HEK293 (cell line): ENCODE measurements at regions not wholly inside any gene's neighbourhood (a gene's known extent, or its start where the extent isn't known, plus 50 kb on each side); places are given as distances from the start of the nearest gene placed in this dataset.

ENCODE experiments used
- CTCF ChIA-PET: fragments of 350-600 bp; formaldehyde crosslinking; extraction: SDS; loops from one replicate; lab custom pipeline; 2021; ENCODE audit warnings: antibody characterized with exemption; lab: Yijun Ruan, JAX
- POLR2A ChIA-PET: fragments of 300-600 bp; formaldehyde crosslinking; extraction: SDS; loops from one replicate; lab custom pipeline; 2020; ENCODE audit warnings: antibody characterized with exemption, inconsistent platforms; lab: Yijun Ruan, JAX
- H3K27ac ChIP-seq: fragments of 200-500 bp; sonication (Bioruptor generic); 2 replicates; pipeline ENCODE4 v1.5.1; 2014; ENCODE audit warnings: low read depth, low read length, control low read depth, inconsistent platforms; ENCODE audit errors: extremely low read depth
- H3K36me3 ChIP-seq, 2 experiments: fragments of 200-500 bp in 1 of 2; sonication (Bioruptor generic) in 1 of 2; 1 replicate in 1 of 2; 2 replicates in 1 of 2; pipeline ENCODE4 v1.5.1; 2014 to 2017; ENCODE audit warnings: inconsistent platforms in 2 of 2, low read length in 2 of 2; ENCODE audit not compliant: control insufficient read depth in 2 of 2, insufficient read depth in 1 of 2
- H3K4me1 ChIP-seq: fragments of 200-500 bp; sonication (Bioruptor generic); 2 replicates; pipeline ENCODE4 v1.5.1; 2014; ENCODE audit warnings: mild to moderate bottlenecking, low read length, inconsistent platforms; ENCODE audit not compliant: control insufficient read depth, insufficient read depth
- H3K4me3 ChIP-seq: 2 replicates; pipeline ENCODE4 v1.5.1; 2011; ENCODE audit warnings: low read depth, mild to moderate bottlenecking, control low read depth, low read length, moderate library complexity
- H3K9me3 ChIP-seq: fragments of 200-500 bp; sonication (Bioruptor generic); 2 replicates; pipeline ENCODE4 v1.5.1; 2014; ENCODE audit warnings: low read depth, low read length, inconsistent platforms; ENCODE audit not compliant: control insufficient read depth, insufficient read depth
- BCL11B ChIP-seq: fragments of 450-650 bp; formaldehyde crosslinking; IDR thresholded peaks from 2 replicates; pipeline ENCODE4 v1.5.1; 2016; ENCODE audit warnings: low read depth, missing biosample characterization, missing genetic modification characterization
- IKZF3 ChIP-seq: fragments of 450-650 bp; IDR thresholded peaks from 2 replicates; pipeline ENCODE4 v1.5.0; 2018; ENCODE audit warnings: missing biosample characterization, mild to moderate bottlenecking, missing genetic modification characterization, moderate library complexity
- PRDM6 ChIP-seq: fragments of 450-650 bp; formaldehyde crosslinking; IDR thresholded peaks from 2 replicates; pipeline ENCODE4 v1.5.1; 2017; ENCODE audit warnings: missing biosample characterization, missing genetic modification characterization
- SETDB1 ChIP-seq: IDR thresholded peaks from one replicate; pipeline ENCODE4 v1.6.1; 2017; ENCODE audit warnings: mild to moderate bottlenecking, low read length, moderate library complexity, mixed read lengths; ENCODE audit not compliant: insufficient read length
- TCF7L2 ChIP-seq: IDR thresholded peaks from 2 replicates; pipeline ENCODE4 v1.6.1; 2011; ENCODE audit warnings: low read depth, mild to moderate bottlenecking, inconsistent platforms, low read length, moderate library complexity, borderline replicate concordance
- WT1 ChIP-seq: fragments of 450-650 bp; formaldehyde crosslinking; IDR thresholded peaks from 2 replicates; pipeline ENCODE4 v1.5.1; 2016; ENCODE audit warnings: missing biosample characterization, missing genetic modification characterization
- YY2 ChIP-seq: fragments of 450-650 bp; formaldehyde crosslinking; IDR thresholded peaks from 2 replicates; pipeline ENCODE4 v1.5.1; 2016; ENCODE audit warnings: missing biosample characterization, missing genetic modification characterization
- ZBTB17 ChIP-seq: fragments of 450-650 bp; formaldehyde crosslinking; IDR thresholded peaks from 2 replicates; pipeline ENCODE4 v1.5.1; 2016; ENCODE audit warnings: missing biosample characterization, missing genetic modification characterization
- ZNF112 ChIP-seq: fragments of 450-650 bp; formaldehyde crosslinking; IDR thresholded peaks from 2 replicates; pipeline ENCODE4 v1.5.0; 2017; ENCODE audit warnings: missing biosample characterization, missing genetic modification characterization
- ZNF140 ChIP-seq: fragments of 450-650 bp; formaldehyde crosslinking; IDR thresholded peaks from 2 replicates; pipeline ENCODE4 v1.5.1; 2016; ENCODE audit warnings: missing biosample characterization, missing genetic modification characterization
- ZNF18 ChIP-seq: fragments of 450-650 bp; formaldehyde crosslinking; IDR thresholded peaks from 2 replicates; pipeline ENCODE4 v1.5.1; 2016; ENCODE audit warnings: missing biosample characterization, missing genetic modification characterization
- ZNF239 ChIP-seq: fragments of 450-650 bp; formaldehyde crosslinking; IDR thresholded peaks from 2 replicates; pipeline ENCODE4 v1.5.1; 2016; ENCODE audit warnings: missing biosample characterization, missing genetic modification characterization
- ZNF324 ChIP-seq: fragments of 450-650 bp; formaldehyde crosslinking; IDR thresholded peaks from 2 replicates; pipeline ENCODE4 v1.5.1; 2016; ENCODE audit warnings: missing biosample characterization, missing genetic modification characterization
- ZNF426 ChIP-seq: fragments of 450-650 bp; formaldehyde crosslinking; IDR thresholded peaks from 2 replicates; pipeline ENCODE4 v1.5.1; 2017; ENCODE audit warnings: missing biosample characterization, missing genetic modification characterization, mild to moderate bottlenecking, inconsistent platforms, moderate library complexity
- ZNF473 ChIP-seq: fragments of 450-650 bp; formaldehyde crosslinking; IDR thresholded peaks from 2 replicates; pipeline ENCODE4 v1.5.1; 2017; ENCODE audit warnings: missing biosample characterization, missing genetic modification characterization
- ZNF530 ChIP-seq: fragments of 450-650 bp; formaldehyde crosslinking; IDR thresholded peaks from 2 replicates; pipeline ENCODE4 v1.5.1; 2016; ENCODE audit warnings: low read depth, missing biosample characterization, missing genetic modification characterization
- ZNF548 ChIP-seq: fragments of 450-650 bp; formaldehyde crosslinking; IDR thresholded peaks from 2 replicates; pipeline ENCODE4 v1.5.1; 2016; ENCODE audit warnings: missing biosample characterization, missing genetic modification characterization
- ZNF555 ChIP-seq: fragments of 450-650 bp; formaldehyde crosslinking; conservative IDR thresholded peaks from 2 replicates; pipeline ENCODE4 v1.5.1; 2017; ENCODE audit warnings: missing biosample characterization, mild to moderate bottlenecking, missing genetic modification characterization, inconsistent platforms
- ZNF623 ChIP-seq: fragments of 450-650 bp; formaldehyde crosslinking; IDR thresholded peaks from 2 replicates; pipeline ENCODE4 v1.5.1; 2016; ENCODE audit warnings: missing biosample characterization, missing genetic modification characterization
- ZNF624 ChIP-seq: fragments of 450-650 bp; formaldehyde crosslinking; IDR thresholded peaks from 2 replicates; pipeline ENCODE4 v1.5.1; 2017; ENCODE audit warnings: missing biosample characterization, missing genetic modification characterization
- ZNF664 ChIP-seq: fragments of 450-650 bp; formaldehyde crosslinking; IDR thresholded peaks from 2 replicates; pipeline ENCODE4 v1.5.1; 2016; ENCODE audit warnings: missing biosample characterization, missing genetic modification characterization
- ZNF677 ChIP-seq: fragments of 450-650 bp; IDR thresholded peaks from 2 replicates; pipeline ENCODE4 v1.5.0; 2018; ENCODE audit warnings: missing biosample characterization, mild to moderate bottlenecking, missing genetic modification characterization, moderate library complexity
- ZNF707 ChIP-seq: fragments of 450-650 bp; formaldehyde crosslinking; IDR thresholded peaks from 2 replicates; pipeline ENCODE4 v1.5.1; 2016; ENCODE audit warnings: missing biosample characterization, missing genetic modification characterization
- ZSCAN16 ChIP-seq: fragments of 450-650 bp; formaldehyde crosslinking; IDR thresholded peaks from 2 replicates; pipeline ENCODE4 v1.5.1; 2016; ENCODE audit warnings: missing biosample characterization, missing genetic modification characterization
- TF ChIP-seq, protein P1 (sequence below): fragments of 450-650 bp; formaldehyde crosslinking; IDR thresholded peaks from 2 replicates; pipeline ENCODE4 v1.5.1; 2017; ENCODE audit warnings: missing biosample characterization, missing genetic modification characterization
- TF ChIP-seq, protein P2 (sequence below): fragments of 450-650 bp; formaldehyde crosslinking; IDR thresholded peaks from 2 replicates; pipeline ENCODE4 v1.5.1; 2016; ENCODE audit warnings: missing biosample characterization, missing genetic modification characterization
- TF ChIP-seq, protein P3 (sequence below): fragments of 450-650 bp; formaldehyde crosslinking; IDR thresholded peaks from 2 replicates; pipeline ENCODE4 v1.5.1; 2016; ENCODE audit warnings: missing biosample characterization, missing genetic modification characterization

GRCh38 chr17:6924208-6924607 is 71.6 kb upstream of the ALOX12 start:
- H3K4me1 ChIP-seq = no peaks in the 10 kb centered on the region
- H3K9me3 ChIP-seq = no peaks in the 10 kb centered on the region
- ChIA-PET POLR2A (no interaction called here), CTCF (interaction anchor here (0.6 to 0.7 kb wide), 2 partner anchors 30 to 85 kb away, joined by 3 read pairs; no protein-coding TSS in a partner anchor)
- H3K4me3 ChIP-seq = no peak overlapping the region
- H3K27ac ChIP-seq = no peak overlapping the region
- H3K36me3 ChIP-seq = no peaks in the 10 kb centered on the region; a peak in 1 of 3 replicates
- TF ChIP-seq ZNF707 (tag by site-specific recombination) (no peak), ZNF426 (tag by site-specific recombination) (no peak), ZNF140 (tag by site-specific recombination) (no peak), ZNF677 (tag by site-specific recombination) (no peak), ZNF530 (no peak), PRDM6 (no peak), ZNF548 (tag by site-specific recombination) (no peak), ZNF555 (tag by site-specific recombination) (no peak), SETDB1 (no peak), ZNF18 (tag by site-specific recombination) (no peak)
- TF ChIP-seq, protein P1, sequence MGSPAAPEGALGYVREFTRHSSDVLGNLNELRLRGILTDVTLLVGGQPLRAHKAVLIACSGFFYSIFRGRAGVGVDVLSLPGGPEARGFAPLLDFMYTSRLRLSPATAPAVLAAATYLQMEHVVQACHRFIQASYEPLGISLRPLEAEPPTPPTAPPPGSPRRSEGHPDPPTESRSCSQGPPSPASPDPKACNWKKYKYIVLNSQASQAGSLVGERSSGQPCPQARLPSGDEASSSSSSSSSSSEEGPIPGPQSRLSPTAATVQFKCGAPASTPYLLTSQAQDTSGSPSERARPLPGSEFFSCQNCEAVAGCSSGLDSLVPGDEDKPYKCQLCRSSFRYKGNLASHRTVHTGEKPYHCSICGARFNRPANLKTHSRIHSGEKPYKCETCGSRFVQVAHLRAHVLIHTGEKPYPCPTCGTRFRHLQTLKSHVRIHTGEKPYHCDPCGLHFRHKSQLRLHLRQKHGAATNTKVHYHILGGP (tag by site-specific recombination) = no peak

DNA sequence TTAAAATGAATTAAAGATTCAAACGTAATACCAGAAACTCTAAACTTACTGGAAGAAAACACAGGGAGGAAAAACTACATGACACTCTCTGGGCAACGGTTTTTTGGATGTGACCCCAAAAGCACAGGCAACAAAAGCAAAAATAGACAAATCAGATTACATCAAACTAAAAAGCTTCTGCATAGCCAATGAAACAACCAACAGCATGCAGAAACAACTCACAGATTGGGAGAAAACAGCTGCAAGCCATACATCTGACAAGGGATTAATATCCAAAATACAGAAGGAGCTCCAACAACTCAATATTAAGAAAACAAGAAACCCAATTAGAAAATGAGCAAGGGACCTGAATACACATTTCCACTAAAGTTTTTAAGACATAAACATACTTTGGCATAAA is 69.2 kb upstream of the ALOX12 start:
- TF ChIP-seq ZSCAN16 (tag by site-specific recombination) (no peak), ZNF112 (tag by site-specific recombination) (no peak), ZNF239 (tag by site-specific recombination) (no peak), BCL11B (tag by site-specific recombination) (no peak), ZNF664 (tag by site-specific recombination) (no peak), ZNF623 (tag by site-specific recombination) (no peak), ZNF473 (no peak), TCF7L2 (no peak), ZBTB17 (tag by site-specific recombination) (no peak), ZNF624 (tag by site-specific recombination) (no peak), ZNF324 (tag by site-specific recombination) (no peak), YY2 (tag by site-specific recombination) (no peak), IKZF3 (no peak), WT1 (tag by site-specific recombination) (no peak)
- TF ChIP-seq, protein P2, sequence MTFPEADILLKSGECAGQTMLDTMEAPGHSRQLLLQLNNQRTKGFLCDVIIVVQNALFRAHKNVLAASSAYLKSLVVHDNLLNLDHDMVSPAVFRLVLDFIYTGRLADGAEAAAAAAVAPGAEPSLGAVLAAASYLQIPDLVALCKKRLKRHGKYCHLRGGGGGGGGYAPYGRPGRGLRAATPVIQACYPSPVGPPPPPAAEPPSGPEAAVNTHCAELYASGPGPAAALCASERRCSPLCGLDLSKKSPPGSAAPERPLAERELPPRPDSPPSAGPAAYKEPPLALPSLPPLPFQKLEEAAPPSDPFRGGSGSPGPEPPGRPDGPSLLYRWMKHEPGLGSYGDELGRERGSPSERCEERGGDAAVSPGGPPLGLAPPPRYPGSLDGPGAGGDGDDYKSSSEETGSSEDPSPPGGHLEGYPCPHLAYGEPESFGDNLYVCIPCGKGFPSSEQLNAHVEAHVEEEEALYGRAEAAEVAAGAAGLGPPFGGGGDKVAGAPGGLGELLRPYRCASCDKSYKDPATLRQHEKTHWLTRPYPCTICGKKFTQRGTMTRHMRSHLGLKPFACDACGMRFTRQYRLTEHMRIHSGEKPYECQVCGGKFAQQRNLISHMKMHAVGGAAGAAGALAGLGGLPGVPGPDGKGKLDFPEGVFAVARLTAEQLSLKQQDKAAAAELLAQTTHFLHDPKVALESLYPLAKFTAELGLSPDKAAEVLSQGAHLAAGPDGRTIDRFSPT (tag by site-specific recombination) = no peak
- TF ChIP-seq, protein P3, sequence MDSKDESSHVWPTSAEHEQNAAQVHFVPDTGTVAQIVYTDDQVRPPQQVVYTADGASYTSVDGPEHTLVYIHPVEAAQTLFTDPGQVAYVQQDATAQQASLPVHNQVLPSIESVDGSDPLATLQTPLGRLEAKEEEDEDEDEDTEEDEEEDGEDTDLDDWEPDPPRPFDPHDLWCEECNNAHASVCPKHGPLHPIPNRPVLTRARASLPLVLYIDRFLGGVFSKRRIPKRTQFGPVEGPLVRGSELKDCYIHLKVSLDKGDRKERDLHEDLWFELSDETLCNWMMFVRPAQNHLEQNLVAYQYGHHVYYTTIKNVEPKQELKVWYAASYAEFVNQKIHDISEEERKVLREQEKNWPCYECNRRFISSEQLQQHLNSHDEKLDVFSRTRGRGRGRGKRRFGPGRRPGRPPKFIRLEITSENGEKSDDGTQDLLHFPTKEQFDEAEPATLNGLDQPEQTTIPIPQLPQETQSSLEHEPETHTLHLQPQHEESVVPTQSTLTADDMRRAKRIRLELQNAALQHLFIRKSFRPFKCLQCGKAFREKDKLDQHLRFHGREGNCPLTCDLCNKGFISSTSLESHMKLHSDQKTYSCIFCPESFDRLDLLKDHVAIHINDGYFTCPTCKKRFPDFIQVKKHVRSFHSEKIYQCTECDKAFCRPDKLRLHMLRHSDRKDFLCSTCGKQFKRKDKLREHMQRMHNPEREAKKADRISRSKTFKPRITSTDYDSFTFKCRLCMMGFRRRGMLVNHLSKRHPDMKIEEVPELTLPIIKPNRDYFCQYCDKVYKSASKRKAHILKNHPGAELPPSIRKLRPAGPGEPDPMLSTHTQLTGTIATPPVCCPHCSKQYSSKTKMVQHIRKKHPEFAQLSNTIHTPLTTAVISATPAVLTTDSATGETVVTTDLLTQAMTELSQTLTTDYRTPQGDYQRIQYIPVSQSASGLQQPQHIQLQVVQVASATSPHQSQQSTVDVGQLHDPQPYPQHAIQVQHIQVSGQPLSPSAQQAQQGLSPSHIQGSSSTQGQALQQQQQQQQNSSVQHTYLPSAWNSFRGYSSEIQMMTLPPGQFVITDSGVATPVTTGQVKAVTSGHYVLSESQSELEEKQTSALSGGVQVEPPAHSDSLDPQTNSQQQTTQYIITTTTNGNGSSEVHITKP (tag by site-specific recombination) = no peak
- ChIA-PET CTCF (interaction anchor here (0.8 to 4.1 kb wide), 6 partner anchors 9 to 83 kb away, joined by 3 to 22 read pairs (median 4); no protein-coding TSS in a partner anchor), POLR2A (no interaction called here)
- H3K4me1 ChIP-seq = no peaks in the 10 kb centered on the region
- H3K4me3 ChIP-seq = no peak overlapping the region
- no peak overlapping the region for H3K27ac ChIP-seq
- no peaks in the 10 kb centered on the region for H3K9me3 ChIP-seq
- no peaks in the 10 kb centered on the region; a peak in 1 of 3 replicates for H3K36me3 ChIP-seq
